ENCODE measurements at regions not wholly inside any gene's neighbourhood (a gene's known extent, or its start where the extent isn't known, plus 50 kb on each side); places are given as distances from the start of the nearest gene placed in this dataset.

- no peak for TF ChIP-seq POLR2AphosphoS5 (IDR thresholded peaks at IDR 0.05; ENCODE audit: low read depth, low read length)
- no peak for TF ChIP-seq REST (IDR thresholded peaks at IDR 0.05; ENCODE audit: insufficient read depth in 1 of 2, low read depth in 2 of 2, low read length in 2 of 2)
- no peak for TF ChIP-seq SIN3A (IDR thresholded peaks at IDR 0.05; ENCODE audit: borderline replicate concordance, insufficient read depth, low read length)
- TF ChIP-seq TAF1 (IDR thresholded peaks at IDR 0.05; ENCODE audit: borderline replicate concordance, insufficient read depth, low read length): no peak
Observed at GRCh38 chr2:53127061-53127650, 640.4 kb upstream of the CHAC2 start.

All from PFSK-1 (cell line).